ENCODE measurements at regions not wholly inside any gene's neighbourhood (a gene's known extent, or its start where the extent isn't known, plus 50 kb on each side); places are given as distances from the start of the nearest gene placed in this dataset.
"Not testable (repeated sequence)": the region's sequence is repeated elsewhere in the genome, so short reads cannot be mapped to it uniquely, and the experiment has no call there.

DNA sequence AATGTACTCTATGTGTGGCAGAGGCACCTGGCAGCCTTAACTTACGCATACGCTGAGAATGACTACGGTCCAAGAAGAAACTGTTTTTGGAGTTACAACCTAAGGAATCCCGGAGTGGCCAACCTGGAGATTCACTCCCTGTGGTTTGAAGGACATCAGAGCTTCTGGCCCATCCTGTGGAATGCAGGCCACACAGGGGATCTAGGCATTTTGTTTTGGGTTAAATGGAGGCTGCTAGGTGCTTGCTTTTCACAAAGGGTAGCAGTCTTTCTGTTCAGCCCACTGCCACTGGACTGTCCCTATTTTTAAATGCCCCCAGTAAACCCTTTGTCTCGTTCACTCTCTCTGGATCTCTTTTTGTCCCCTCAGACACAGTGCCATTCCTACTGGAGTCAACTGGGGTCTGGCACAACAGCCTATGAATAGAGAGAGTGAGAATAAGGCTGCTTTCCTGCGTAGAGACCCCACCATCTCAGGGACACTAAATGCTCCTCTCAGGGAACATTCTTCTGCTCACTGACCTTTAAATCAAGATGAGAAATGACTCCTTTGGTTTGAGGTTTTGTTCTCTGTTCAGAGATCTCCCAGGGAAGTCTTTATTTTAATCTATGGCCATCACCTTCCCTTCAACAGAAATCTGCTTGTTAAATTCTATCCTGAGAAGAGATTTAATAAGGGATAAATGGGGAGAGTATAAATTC lies 124.9 kb downstream of the B3GNT2 start:
- no peaks in the 10 kb centered on the region for H3K27me3 ChIP-seq (ENCODE audit: control insufficient read depth, insufficient read depth, low read length)
- peak; percentile 51 for DNase-seq

DNA sequence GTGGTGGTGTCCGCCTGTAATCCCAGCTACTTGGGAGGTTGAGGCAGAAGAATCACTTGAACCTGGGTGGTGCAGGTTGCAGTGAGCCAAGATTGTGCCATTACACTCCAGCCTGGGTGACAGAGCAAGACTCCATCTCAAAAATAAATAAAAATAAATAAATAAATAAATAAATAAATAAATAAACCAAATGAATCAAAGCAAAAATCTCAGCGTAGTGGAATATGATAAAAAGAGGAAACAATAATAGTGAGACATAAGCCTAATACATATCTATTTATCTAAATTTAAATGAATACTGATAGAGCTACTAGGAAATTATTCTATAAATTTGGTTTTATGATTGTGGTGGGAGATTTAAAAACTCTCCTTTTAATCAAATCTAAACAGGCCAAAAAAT lies 124.2 kb downstream of the B3GNT2 start:
- H3K27me3 ChIP-seq (ENCODE audit: control insufficient read depth, insufficient read depth, low read length); DNase-seq: not testable (repeated sequence)

More for the DNA sequence above, 124.9 kb downstream of the B3GNT2 start:
- no peak overlapping the region for H3K4me3 ChIP-seq (ENCODE audit: insufficient read depth, low read depth, low read length)
- no peaks in the 10 kb centered on the region for H3K36me3 ChIP-seq (replicated peaks; ENCODE audit: control insufficient read depth, insufficient read depth, low read length)

DNA sequence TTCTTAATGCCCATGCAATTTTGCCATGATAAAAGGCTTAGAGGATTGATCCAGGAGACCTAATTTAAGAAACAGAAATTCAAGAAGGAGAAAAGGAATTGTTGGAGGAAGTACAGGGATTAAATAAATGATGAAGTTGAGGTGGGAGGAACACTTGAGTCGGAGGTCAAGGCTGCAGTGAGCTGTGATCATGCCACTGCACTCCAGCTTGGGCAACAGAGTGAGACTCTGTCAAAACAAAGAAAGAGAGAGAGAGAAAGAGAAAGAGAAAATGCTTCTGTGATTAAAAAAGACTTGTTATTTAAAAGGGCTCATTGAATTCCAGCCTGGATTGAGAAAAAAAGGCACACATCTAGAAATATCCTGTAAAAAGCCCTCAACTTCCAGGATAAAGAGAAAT lies 123.2 kb downstream of the B3GNT2 start:
- no peaks in the 10 kb centered on the region for H3K27me3 ChIP-seq (ENCODE audit: control insufficient read depth, insufficient read depth, low read length)
- no peak overlapping the region for H3K4me3 ChIP-seq (ENCODE audit: insufficient read depth, low read depth, low read length)
- DNase-seq, result no peak
- H3K36me3 ChIP-seq (replicated peaks; ENCODE audit: control insufficient read depth, insufficient read depth, low read length), result no peaks in the 10 kb centered on the region

More for the DNA sequence above, 124.2 kb downstream of the B3GNT2 start:
- not testable (repeated sequence) for H3K4me3 ChIP-seq (ENCODE audit: insufficient read depth, low read depth, low read length); H3K36me3 ChIP-seq (replicated peaks; ENCODE audit: control insufficient read depth, insufficient read depth, low read length)

DNA sequence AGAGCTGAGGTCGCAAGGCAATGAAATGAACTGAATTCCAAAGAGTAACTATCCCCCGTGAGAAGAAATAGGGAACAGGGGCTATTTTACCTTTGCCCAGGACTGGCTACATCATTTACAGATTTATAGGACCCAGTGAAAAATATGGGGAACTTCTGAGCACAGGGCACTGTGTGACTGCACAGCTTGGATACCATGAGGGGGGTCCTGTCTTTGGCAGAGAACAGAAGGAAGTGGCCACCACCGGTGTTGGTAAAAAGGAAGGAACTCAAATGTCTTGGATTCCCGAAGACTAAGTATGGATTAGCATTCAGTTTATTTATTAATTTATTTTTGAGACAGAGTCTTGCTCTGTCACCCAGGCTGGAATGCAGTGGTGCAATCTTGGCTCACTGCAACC lies 119.6 kb downstream of the B3GNT2 start:
- Histone ChIP-seq H3K36me3 (replicated peaks; ENCODE audit: control insufficient read depth, insufficient read depth, low read length) (no peaks in the 10 kb centered on the region), H3K4me3 (ENCODE audit: insufficient read depth, low read depth, low read length) (no peak overlapping the region), H3K27me3 (ENCODE audit: control insufficient read depth, insufficient read depth, low read length) (no peaks in the 10 kb centered on the region)
- no peak for DNase-seq

DNA sequence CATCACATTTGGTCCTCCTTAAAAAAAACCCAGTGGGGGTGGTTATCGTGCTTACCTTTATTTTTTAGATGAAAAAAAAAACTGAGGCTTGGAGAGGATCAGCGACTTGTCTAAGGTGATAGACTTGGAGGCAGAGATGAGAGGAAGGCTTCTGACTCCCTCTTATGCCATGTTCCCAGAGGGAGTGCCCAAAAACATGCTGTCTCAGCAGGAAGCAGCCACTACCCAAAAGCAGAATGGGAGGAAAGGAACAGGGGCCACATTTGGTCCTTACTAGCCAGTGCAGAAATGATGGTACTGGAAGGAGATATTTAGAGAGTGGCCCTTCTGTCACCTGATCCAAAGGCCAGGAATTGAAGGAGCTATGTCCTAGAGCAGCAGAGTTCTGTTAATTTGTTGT lies 118.4 kb downstream of the B3GNT2 start:
- DNase-seq, result no peak
- Histone ChIP-seq H3K36me3 (replicated peaks; ENCODE audit: control insufficient read depth, insufficient read depth, low read length) (no peaks in the 10 kb centered on the region), H3K4me3 (ENCODE audit: insufficient read depth, low read depth, low read length) (no peak overlapping the region), H3K27me3 (ENCODE audit: control insufficient read depth, insufficient read depth, low read length) (no peaks in the 10 kb centered on the region)

DNA sequence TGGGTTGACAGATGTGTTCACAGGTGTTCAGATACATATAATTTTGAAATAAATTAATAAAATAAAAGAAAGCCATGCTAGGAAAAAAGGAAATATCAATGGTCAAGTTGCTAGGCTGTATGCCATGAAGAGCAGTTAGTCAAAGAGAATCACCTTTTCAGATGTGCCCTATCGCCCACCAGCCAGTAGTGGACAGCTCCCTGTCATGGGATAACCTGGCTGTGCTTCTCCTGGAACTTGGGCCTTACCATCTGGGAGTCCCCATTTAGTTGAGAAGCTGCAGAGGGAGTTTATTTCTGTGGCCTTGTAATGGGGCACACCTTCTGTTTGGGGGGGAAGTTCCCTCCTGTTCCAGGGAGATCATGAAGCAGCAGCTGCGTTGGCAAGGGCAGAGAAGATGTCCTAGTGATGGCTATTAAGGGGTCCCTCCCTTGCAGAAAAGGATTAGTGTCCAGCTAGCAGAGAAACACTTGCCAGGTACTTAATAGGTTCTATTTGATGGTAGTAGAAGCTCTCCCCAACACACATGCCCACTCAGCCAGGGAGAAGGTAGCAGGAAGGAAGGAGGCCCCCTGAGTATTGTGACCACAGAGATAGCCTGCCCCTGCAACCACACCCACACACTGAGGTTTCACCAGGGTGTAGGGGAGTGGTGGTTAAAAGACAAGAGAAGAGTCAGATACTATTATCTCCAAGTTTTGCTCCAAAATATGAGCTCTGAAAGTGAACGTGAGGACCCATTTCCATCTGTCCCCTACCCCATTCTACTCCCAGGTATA lies 117.7 kb downstream of the B3GNT2 start:
- Histone ChIP-seq H3K4me3 (ENCODE audit: insufficient read depth, low read depth, low read length) (no peak overlapping the region), H3K27me3 (ENCODE audit: control insufficient read depth, insufficient read depth, low read length) (no peaks in the 10 kb centered on the region), H3K36me3 (replicated peaks; ENCODE audit: control insufficient read depth, insufficient read depth, low read length) (no peaks in the 10 kb centered on the region)
- DNase-seq, result no peak

DNA sequence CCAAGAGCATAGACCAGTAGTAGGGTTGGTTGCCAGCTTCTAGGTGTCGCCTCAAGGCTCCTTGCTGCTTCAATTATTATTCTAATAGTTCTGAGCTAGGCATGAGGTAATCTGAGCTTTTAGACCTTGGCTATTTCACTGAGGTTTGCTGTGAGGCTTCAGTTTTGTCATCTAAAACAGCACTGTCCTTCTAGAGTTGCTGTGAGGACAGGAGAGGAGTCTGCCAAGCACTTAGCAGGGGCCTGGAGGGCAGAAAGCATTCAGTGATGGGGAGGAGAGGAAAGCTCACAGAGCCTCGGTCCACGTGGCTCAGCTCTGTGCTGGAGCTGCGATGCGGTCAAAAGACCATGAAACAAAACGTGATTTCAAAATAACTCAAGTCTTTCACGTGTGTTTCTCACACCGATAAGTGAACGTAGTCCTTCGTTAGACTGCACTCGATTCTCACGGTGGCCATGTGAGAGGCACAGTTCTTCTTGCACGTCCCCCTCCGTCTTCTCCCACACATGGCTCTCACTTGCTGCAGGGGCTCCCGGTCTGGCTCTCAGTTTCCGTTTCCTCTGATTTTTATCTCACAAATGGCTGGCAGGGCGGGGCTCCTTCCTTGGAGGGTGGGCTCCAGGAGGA lies 113.7 kb downstream of the B3GNT2 start:
- H3K4me3 ChIP-seq (ENCODE audit: insufficient read depth, low read depth, low read length), result no peak overlapping the region
- no peaks in the 10 kb centered on the region for H3K36me3 ChIP-seq (replicated peaks; ENCODE audit: control insufficient read depth, insufficient read depth, low read length)
- DNase-seq, result peak; percentile 54
- H3K27me3 ChIP-seq (ENCODE audit: control insufficient read depth, insufficient read depth, low read length), result no peaks in the 10 kb centered on the region

DNA sequence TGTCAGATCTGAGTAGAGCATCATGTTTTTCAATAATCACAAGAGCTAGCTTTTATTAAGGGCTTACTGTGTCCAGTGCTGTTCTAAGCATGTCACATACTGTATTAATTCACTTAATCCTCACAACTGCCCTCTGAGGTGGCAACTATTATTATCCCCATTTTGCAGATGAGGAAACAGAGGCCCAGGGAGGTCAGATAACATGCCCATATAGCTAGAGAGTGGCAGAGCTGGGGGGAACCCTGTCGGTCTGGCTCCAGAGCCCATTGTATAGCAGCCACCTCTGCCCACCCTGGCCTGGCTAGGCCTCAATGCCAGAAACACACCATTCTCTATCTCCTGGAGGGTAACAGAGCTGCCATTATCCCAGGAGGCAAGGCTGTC lies 113.2 kb downstream of the B3GNT2 start:
- DNase-seq, result no peak
- H3K4me3 ChIP-seq (ENCODE audit: insufficient read depth, low read depth, low read length), result no peak overlapping the region
- no peaks in the 10 kb centered on the region for H3K36me3 ChIP-seq (replicated peaks; ENCODE audit: control insufficient read depth, insufficient read depth, low read length)
- H3K27me3 ChIP-seq (ENCODE audit: control insufficient read depth, insufficient read depth, low read length), result no peaks in the 10 kb centered on the region

DNA sequence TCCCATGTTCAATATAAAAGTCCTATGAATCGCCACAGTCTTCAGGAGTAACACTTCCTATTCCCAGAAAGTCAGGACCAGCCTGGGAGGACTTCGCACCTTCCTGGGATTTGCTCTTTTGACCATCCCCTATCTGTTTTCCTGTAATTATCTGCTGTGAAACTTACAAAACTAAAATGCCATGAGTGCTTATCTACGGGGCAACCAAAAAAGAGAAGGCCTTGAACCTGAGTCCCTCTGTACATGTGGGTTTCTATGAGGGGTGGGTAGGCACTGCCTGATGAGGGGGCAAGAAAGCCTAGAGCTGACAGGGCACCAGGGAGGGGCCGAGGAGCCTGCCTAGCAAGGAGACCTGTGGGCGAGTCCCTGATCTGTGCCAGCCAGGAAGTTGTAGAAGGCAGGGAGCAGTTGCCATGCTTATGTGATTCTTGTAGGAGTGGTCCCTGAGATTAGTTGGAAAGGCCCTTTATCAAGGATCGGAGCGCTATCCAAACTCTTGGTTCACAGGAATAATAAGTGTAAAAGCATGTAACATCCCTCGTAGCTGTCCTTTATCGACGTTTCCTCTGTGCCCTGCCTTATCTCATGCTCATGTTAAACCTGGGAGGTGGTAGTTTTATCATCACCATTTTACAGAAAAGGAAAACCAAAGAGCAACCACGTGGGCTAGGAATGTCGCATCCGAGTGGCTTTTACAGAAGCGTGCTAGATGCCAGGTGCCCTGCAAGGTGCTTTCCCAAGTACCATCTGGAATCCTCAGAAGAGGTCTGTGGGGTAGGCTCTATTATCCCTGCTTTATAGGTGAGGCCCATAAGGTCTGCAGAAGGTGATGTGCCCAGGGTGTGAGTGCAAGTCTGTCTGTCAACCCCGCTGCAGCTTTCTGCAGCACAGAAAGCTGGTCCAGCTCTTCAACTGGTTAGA lies 111.8 kb downstream of the B3GNT2 start:
- no peaks in the 10 kb centered on the region for H3K36me3 ChIP-seq (replicated peaks; ENCODE audit: control insufficient read depth, insufficient read depth, low read length)
- no peak for DNase-seq
- no peak overlapping the region for H3K4me3 ChIP-seq (ENCODE audit: insufficient read depth, low read depth, low read length)
- no peaks in the 10 kb centered on the region for H3K27me3 ChIP-seq (ENCODE audit: control insufficient read depth, insufficient read depth, low read length)

DNA sequence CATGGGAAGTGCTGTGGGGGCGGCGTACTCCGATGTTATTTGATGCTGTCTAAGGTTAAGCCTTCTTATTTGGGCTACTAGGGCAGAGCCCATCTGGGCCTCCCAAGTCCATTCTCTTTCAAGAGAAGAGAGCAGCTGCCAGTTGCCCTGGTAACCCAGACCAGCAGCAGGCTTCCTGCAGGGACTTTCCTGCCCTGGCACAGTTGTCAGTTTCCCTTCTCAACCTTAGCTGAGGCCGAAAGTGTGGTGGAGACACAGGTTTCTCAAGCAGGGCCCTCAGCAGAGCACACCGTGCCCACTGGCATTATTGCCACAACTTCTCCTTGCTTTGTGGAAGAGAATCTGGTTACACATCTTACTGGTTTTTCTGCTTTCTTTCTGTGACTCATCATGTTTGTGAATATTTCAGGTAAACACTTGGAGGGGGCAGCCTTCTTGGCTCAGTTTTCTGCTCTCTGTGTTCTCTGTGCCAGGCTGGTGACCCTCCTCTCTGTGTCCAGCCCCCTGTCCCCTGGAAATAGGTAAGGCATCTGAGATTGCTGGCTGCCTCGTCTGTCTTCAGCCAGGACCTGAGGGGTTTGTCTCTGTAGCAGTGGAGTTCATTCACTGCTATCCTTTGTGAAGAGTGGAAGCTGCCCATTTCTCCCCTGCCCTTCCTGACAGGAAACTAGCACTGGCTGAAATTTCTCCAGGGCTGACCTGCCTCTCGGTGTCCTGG lies 111.0 kb downstream of the B3GNT2 start:
- H3K27me3 ChIP-seq (ENCODE audit: control insufficient read depth, insufficient read depth, low read length), result no peaks in the 10 kb centered on the region
- no peak for DNase-seq
- no peak overlapping the region for H3K4me3 ChIP-seq (ENCODE audit: insufficient read depth, low read depth, low read length)
- H3K36me3 ChIP-seq (replicated peaks; ENCODE audit: control insufficient read depth, insufficient read depth, low read length), result no peaks in the 10 kb centered on the region

DNA sequence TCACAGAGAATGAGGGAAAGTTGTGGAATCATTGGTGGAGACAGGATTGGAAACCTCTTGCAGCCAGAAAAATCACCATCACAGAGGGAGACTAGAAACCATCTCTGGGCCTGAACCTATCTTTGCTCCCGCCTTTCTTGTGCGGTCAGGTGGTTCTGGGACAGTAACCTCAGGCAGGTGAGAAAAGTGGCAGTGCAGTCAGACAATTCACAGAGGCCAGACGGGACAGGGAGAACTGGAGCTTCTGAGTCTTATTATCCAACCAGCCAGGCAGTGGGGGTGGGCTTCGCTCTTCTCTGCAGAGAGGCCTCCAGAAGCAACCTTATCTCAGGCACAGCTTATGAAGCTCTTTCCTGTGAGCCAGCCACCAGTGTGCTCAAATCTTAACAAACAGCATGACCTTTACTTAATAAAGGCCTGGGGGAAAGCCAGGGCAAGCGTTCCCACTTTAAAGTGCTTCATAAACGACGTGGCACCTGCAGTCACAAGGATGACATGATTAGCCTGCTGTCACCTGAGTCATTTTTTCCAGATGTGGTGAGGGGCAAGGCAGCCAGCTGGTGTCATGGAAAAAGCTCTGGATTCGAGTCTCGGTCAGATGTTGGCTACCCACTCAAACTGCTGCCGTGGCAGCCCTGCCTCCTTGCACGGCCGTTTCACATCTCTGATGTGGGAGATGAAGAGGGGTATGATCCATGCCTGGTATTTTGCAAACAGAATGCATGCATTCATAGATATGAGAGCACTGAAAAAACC lies 109.7 kb downstream of the B3GNT2 start:
- H3K4me3 ChIP-seq (ENCODE audit: insufficient read depth, low read depth, low read length), result no peak overlapping the region
- no peaks in the 10 kb centered on the region for H3K36me3 ChIP-seq (replicated peaks; ENCODE audit: control insufficient read depth, insufficient read depth, low read length)
- H3K27me3 ChIP-seq (ENCODE audit: control insufficient read depth, insufficient read depth, low read length), result no peaks in the 10 kb centered on the region
- no peak for DNase-seq

DNA sequence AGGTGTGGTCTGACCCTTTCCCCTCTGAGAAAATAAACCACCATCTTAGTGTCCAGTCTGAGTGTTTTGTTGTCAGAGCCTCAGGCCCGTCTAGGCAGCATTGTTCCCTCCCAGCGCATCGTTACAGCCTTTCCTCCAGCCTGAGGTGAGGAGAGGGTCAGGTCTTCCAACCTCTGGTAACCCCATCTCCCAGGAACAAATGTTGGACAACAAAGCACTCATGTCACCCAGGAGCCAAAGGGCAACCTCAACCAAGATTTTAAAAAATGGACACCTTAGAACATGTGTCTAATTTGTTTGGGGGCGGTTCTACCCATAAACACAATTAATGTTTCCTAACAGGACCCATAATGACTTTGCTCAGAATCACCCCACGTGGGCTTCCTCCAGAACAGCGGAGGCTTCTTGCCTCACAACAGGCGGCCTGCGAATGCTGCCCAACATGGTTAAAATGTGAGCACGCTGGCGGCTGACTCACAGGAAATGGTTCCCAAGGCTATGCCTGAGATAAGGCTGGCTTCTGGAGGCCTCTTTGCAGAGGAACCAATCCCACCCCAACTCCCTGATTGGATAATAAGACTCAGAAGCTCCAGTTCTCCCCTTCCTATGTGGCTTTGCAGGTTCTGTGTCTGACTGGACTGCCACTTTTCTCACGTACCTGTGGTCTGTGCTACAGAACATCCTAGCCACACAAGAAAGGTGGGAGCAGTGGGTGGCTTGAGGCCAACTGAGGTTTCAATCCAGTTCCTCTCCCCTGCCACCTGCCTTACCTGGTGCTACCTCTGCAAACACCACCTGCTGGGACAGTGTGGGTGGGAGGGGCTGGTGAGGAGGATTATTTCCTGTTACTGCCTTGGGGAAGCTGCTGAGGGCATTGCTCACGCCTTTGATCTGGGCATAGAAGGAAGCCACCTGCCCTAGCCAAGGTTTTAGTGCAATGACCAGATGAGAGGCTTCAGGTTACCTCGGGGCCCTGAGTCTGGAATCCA lies 108.8 kb downstream of the B3GNT2 start:
- no peaks in the 10 kb centered on the region for H3K27me3 ChIP-seq (ENCODE audit: control insufficient read depth, insufficient read depth, low read length)
- no peaks in the 10 kb centered on the region for H3K36me3 ChIP-seq (replicated peaks; ENCODE audit: control insufficient read depth, insufficient read depth, low read length)
- DNase-seq, result peak; percentile 41
- H3K4me3 ChIP-seq (ENCODE audit: insufficient read depth, low read depth, low read length), result no peak overlapping the region

All from H7 (cell line).